ENCODE measurements at regions not wholly inside any gene's neighbourhood (a gene's known extent, or its start where the extent isn't known, plus 50 kb on each side); places are given as distances from the start of the nearest gene placed in this dataset.

DNA sequence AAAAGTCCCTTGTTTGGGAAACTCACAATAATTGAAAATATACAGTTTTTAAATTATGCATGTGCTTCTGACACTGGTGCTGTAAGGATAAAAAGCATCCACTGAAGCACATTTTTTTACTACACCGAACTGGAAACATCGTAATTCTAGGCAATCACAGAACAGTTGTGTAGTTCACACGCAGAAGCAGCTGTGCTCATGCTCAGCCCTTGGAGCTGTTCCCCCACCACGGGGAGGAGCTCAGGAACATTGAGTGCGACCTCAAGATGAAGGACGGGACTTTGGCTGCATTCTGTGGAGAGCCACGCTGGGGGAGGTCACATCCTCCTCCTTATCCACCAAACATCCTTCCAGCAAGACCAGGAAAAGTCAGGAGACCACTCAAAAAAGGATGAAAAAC, 466.3 kb upstream of the CDH4 start:
- no peak overlapping the region for H3K27ac ChIP-seq (ENCODE audit: low read length)
- H3K27me3 ChIP-seq (replicated peaks; ENCODE audit: insufficient read depth, low read length) = no peaks in the 10 kb centered on the region
- no peaks in the 10 kb centered on the region for H3K9me3 ChIP-seq (replicated peaks; ENCODE audit: insufficient read depth, low read length)
- no peaks in the 10 kb centered on the region for H3F3A ChIP-seq (ENCODE audit: insufficient read depth, low read length)
- no peaks in the 10 kb centered on the region for H4K20me1 ChIP-seq (ENCODE audit: insufficient read depth, low read length)
- no peak overlapping the region for H3K4me3 ChIP-seq (ENCODE audit: low read length)
- H3K9ac ChIP-seq (ENCODE audit: low read length) = no peak overlapping the region
- H3K9me2 ChIP-seq (replicated peaks; ENCODE audit: insufficient read depth, low read length) = no peaks in the 10 kb centered on the region
- H3K4me2 ChIP-seq (ENCODE audit: low read depth, low read length) = no peak overlapping the region
- no peak overlapping the region for H2AFZ ChIP-seq (ENCODE audit: low read length)
- no peaks in the 10 kb centered on the region for H3K79me2 ChIP-seq (ENCODE audit: low read length)
- DNase-seq = no peak
- H3K36me3 ChIP-seq (replicated peaks; ENCODE audit: insufficient read depth, low read length) = no peaks in the 10 kb centered on the region
- TF ChIP-seq EZH2phosphoT487 (IDR thresholded peaks at IDR 0.05; ENCODE audit: low read length) = no peak
- TF ChIP-seq EZH2 (optimal IDR thresholded peaks at IDR 0.05; ENCODE audit: low read depth, low read length) = no peak
- TF ChIP-seq, protein P1, sequence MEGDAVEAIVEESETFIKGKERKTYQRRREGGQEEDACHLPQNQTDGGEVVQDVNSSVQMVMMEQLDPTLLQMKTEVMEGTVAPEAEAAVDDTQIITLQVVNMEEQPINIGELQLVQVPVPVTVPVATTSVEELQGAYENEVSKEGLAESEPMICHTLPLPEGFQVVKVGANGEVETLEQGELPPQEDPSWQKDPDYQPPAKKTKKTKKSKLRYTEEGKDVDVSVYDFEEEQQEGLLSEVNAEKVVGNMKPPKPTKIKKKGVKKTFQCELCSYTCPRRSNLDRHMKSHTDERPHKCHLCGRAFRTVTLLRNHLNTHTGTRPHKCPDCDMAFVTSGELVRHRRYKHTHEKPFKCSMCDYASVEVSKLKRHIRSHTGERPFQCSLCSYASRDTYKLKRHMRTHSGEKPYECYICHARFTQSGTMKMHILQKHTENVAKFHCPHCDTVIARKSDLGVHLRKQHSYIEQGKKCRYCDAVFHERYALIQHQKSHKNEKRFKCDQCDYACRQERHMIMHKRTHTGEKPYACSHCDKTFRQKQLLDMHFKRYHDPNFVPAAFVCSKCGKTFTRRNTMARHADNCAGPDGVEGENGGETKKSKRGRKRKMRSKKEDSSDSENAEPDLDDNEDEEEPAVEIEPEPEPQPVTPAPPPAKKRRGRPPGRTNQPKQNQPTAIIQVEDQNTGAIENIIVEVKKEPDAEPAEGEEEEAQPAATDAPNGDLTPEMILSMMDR (IDR thresholded peaks at IDR 0.05; ENCODE audit: low read length) = no peak
- H3K4me1 ChIP-seq (ENCODE audit: low read length) = no peaks in the 10 kb centered on the region

DNA sequence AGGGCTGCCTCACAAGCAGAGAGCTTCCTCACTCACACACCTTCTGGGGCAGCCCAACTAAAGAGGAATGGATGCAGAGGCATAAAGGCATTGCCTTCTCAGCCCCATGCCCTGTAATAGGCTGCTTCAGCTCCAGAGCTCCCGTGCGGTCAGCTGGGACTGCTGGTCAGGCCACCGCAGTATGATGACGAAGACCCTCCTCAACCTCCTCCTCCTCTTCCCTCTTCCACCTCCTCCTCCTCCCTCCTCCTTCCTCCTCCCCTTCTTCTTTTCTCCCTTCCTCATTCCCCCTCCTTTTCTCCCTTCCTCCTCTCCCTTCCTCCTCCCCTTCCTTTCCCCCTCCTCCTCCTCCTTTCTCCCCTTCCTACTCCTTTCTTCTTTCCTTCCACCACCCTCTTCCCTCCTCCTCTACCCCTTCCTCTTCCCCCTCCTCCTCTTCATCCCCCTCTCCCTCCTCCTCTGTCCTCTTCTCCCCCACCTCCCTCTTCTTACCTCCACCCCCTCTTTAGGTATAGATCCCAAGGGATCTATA, 465.3 kb upstream of the CDH4 start:
- TF ChIP-seq EZH2phosphoT487 (IDR thresholded peaks at IDR 0.05; ENCODE audit: low read length) (no peak), EZH2 (optimal IDR thresholded peaks at IDR 0.05; ENCODE audit: low read depth, low read length) (no peak)
- TF ChIP-seq, protein P1 (IDR thresholded peaks at IDR 0.05; ENCODE audit: low read length) = no peak

DNA sequence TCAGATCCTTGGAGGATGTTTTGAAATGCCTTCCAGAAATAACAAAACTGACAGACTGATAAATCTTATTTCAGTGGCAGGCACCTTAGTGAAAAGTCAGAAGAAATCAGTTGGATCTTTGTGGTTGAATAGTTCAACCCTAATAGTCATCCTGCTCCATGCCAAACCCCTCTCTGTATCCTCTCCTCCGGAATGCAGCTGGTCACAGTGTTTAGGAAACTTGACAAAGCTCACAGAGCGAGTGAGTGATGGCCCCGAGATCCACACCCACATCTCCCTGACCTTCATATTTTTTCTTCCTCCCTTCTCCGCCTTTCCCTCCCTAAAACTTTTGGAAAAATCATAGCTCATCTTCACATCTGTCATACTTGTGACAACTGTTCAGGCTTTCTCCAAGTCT, 464.8 kb upstream of the CDH4 start:
- no peak for DNase-seq
- Histone ChIP-seq H3K4me1 (ENCODE audit: low read length) (no peaks in the 10 kb centered on the region), H3K4me2 (ENCODE audit: low read depth, low read length) (no peak overlapping the region), H3K9ac (ENCODE audit: low read length) (no peak overlapping the region), H3K4me3 (ENCODE audit: low read length) (no peak overlapping the region), H3F3A (ENCODE audit: insufficient read depth, low read length) (no peaks in the 10 kb centered on the region), H3K27me3 (replicated peaks; ENCODE audit: insufficient read depth, low read length) (no peaks in the 10 kb centered on the region), H3K79me2 (ENCODE audit: low read length) (no peaks in the 10 kb centered on the region), H3K9me2 (replicated peaks; ENCODE audit: insufficient read depth, low read length) (no peaks in the 10 kb centered on the region), H4K20me1 (ENCODE audit: insufficient read depth, low read length) (no peaks in the 10 kb centered on the region), H3K27ac (ENCODE audit: low read length) (no peak overlapping the region), H3K9me3 (replicated peaks; ENCODE audit: insufficient read depth, low read length) (no peaks in the 10 kb centered on the region), H3K36me3 (replicated peaks; ENCODE audit: insufficient read depth, low read length) (no peaks in the 10 kb centered on the region), H2AFZ (ENCODE audit: low read length) (no peak overlapping the region)
- TF ChIP-seq EZH2phosphoT487 (IDR thresholded peaks at IDR 0.05; ENCODE audit: low read length) = no peak
- no peak for TF ChIP-seq EZH2 (optimal IDR thresholded peaks at IDR 0.05; ENCODE audit: low read depth, low read length)
- TF ChIP-seq, protein P1 (IDR thresholded peaks at IDR 0.05; ENCODE audit: low read length) = no peak

More for the DNA sequence above, 465.3 kb upstream of the CDH4 start:
- Histone ChIP-seq H3K36me3 (replicated peaks; ENCODE audit: insufficient read depth, low read length) (no peaks in the 10 kb centered on the region), H3K27me3 (replicated peaks; ENCODE audit: insufficient read depth, low read length) (no peaks in the 10 kb centered on the region), H3K4me2 (ENCODE audit: low read depth, low read length) (no peak overlapping the region), H3K9ac (ENCODE audit: low read length) (no peak overlapping the region), H3F3A (ENCODE audit: insufficient read depth, low read length) (no peaks in the 10 kb centered on the region), H3K4me3 (ENCODE audit: low read length) (no peak overlapping the region), H4K20me1 (ENCODE audit: insufficient read depth, low read length) (no peaks in the 10 kb centered on the region), H2AFZ (ENCODE audit: low read length) (no peak overlapping the region), H3K9me2 (replicated peaks; ENCODE audit: insufficient read depth, low read length) (no peaks in the 10 kb centered on the region), H3K27ac (ENCODE audit: low read length) (no peak overlapping the region), H3K79me2 (ENCODE audit: low read length) (no peaks in the 10 kb centered on the region), H3K9me3 (replicated peaks; ENCODE audit: insufficient read depth, low read length) (no peaks in the 10 kb centered on the region), H3K4me1 (ENCODE audit: low read length) (no peaks in the 10 kb centered on the region)
- no peak for DNase-seq
